ENCODE measurements at regions not wholly inside any gene's neighbourhood (a gene's known extent, or its start where the extent isn't known, plus 50 kb on each side); places are given as distances from the start of the nearest gene placed in this dataset.

- DNase-seq, result no peak
Measured at GRCh38 chr5:96015709-96016108, 54.1 kb upstream of the ELL2 start.

DNA sequence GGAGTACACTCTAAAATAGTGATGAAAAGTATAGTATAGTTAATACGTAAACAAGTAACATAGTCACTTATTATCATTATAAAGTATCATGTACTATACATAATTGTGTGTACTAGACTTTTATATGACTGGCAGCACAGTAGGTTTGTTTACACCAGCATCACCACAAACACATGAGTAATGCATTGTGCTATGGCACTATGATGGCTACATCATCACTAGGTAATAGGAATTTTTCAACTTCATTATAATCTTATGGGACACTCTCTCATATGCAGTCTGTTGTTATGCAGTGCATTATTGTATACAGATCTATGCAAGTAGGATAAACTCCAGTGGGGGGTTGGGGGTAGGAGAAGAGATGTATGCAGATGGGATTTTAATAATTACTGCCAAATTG lies 52.7 kb upstream of the ELL2 start:
- no peak for DNase-seq

- DNase-seq, result no peak
Measured at GRCh38 chr5:96013254-96013653, 51.6 kb upstream of the ELL2 start.

GRCh38 chr5:96012399-96012798 lies 50.7 kb upstream of the ELL2 start:
- DNase-seq, result no peak
